ENCODE measurements at regions not wholly inside any gene's neighbourhood (a gene's known extent, or its start where the extent isn't known, plus 50 kb on each side); places are given as distances from the start of the nearest gene placed in this dataset.

DNA sequence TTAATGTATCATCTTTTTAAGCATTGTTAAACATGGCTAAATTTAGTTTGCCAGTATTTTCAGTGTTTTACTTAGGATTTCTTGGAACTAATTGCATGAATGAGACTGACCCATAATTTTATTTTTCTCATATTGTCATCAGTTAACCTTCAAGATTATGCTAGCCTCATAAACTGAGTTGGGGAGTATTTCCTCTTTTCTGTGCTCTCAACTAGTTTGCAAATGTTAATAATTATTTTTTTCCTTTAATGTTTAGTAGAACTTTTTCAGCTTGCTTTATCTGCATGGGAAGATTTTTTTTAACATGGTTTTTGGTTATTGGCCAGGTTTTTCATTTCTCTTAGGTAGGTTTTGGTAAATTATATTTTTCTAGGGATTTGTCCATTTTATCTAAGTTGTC is 235.4 kb upstream of the SESN3 start:
- Histone ChIP-seq H3K4me1 (ENCODE audit: control insufficient read depth, insufficient read depth, low read length) (no peaks in the 10 kb centered on the region), H3K9me1 (ENCODE audit: insufficient read depth, low read length) (no peaks in the 10 kb centered on the region), H3K79me1 (ENCODE audit: low read depth in 1 of 2, low read length in 2 of 2) (no peaks in the 10 kb centered on the region), H3K18ac (ENCODE audit: low read depth, low read length) (no peak overlapping the region), H3K23ac (ENCODE audit: low read depth, low read length) (no peak overlapping the region), H2BK20ac (ENCODE audit: low read depth, low read length) (no peak overlapping the region), H2AFZ (replicated peaks; ENCODE audit: low read length, poor library complexity) (no peak overlapping the region), H2AK9ac (replicated peaks; ENCODE audit: low read depth, low read length, poor library complexity) (no peak overlapping the region), H2AK5ac (ENCODE audit: low read depth, low read length) (no peak overlapping the region), H3K27me3 (ENCODE audit: control insufficient read depth, insufficient read depth, low read length) (no peaks in the 10 kb centered on the region; the same call in 1 of the 2 replicates), H2BK120ac (ENCODE audit: low read depth, low read length) (no peak overlapping the region), H3K36me3 (ENCODE audit: control insufficient read depth, insufficient read depth, low read length) (no peaks in the 10 kb centered on the region), H4K8ac (ENCODE audit: low read depth in 2 of 2, low read length in 2 of 2) (no peak overlapping the region), H3K27ac (ENCODE audit: insufficient read depth, low read length) (no peak overlapping the region), H3K4me3 (ENCODE audit: insufficient read depth, low read depth, low read length) (no peak overlapping the region), H3K4ac (ENCODE audit: low read depth, low read length) (no peak overlapping the region), H4K20me1 (ENCODE audit: insufficient read depth, low read length) (no peaks in the 10 kb centered on the region), H4K5ac (ENCODE audit: low read depth, low read length) (no peak overlapping the region), H4K91ac (ENCODE audit: insufficient read depth, low read depth, low read length) (no peak overlapping the region), H3K56ac (ENCODE audit: extremely low read depth, insufficient read depth, low read length) (no peak overlapping the region), H2BK15ac (ENCODE audit: low read depth, low read length) (no peak overlapping the region), H2BK5ac (ENCODE audit: low read depth, low read length, poor library complexity, severe bottlenecking) (no peak overlapping the region), H3K4me2 (ENCODE audit: low read depth, low read length) (no peak overlapping the region), H3K14ac (replicated peaks; ENCODE audit: low read depth, low read length) (no peak overlapping the region), H3K9me3 (ENCODE audit: control insufficient read depth, insufficient read depth, low read length) (no peaks in the 10 kb centered on the region), H3K9ac (ENCODE audit: low read depth, low read length) (no peak overlapping the region)
- dilution Hi-C loops (cut with HindIII; ENCODE audit: low sequenced_read_pairs, unreplicated experiment) (no loop called here), intact Hi-C loops (cut with micrococcal nuclease) (no loop called here), in situ Hi-C loops (cut with MboI; ENCODE audit: low sequenced_read_pairs) (no loop called here)
- TF ChIP-seq MAZ (IDR thresholded peaks at IDR 0.05; ENCODE audit: borderline replicate concordance, low read depth, low read length) (no peak), NFE2L2 (IDR thresholded peaks at IDR 0.05; ENCODE audit: low read depth, low read length) (no peak), CEBPB (IDR thresholded peaks at IDR 0.05; ENCODE audit: low read depth, low read length) (no peak)
- DNase-seq (no peak), ATAC-seq (ENCODE audit: low read depth) (no peak)
- POLR2A ChIA-PET (ENCODE audit: unreplicated experiment): no interaction called here
- no TSS peak for BruUV-seq (replicated peaks)
- CTCF ChIA-PET: no interaction called here

Data from IMR-90 (cell line).